GM23248 (cell line): ENCODE measurements at regions not wholly inside any gene's neighbourhood (a gene's known extent, or its start where the extent isn't known, plus 50 kb on each side); places are given as distances from the start of the nearest gene placed in this dataset.

Experiments used
- EZH2 ChIP-seq: fragments of 200-600 bp; sonication (generic); IDR thresholded peaks from 2 replicates; pipeline ENCODE4 v1.6.1; 2018; ENCODE audit warnings: antibody characterized with exemption, mild to moderate bottlenecking; ENCODE audit not compliant: insufficient read depth, poor library complexity, severe bottlenecking
- EZH2phosphoT487 ChIP-seq: fragments of 200-600 bp; sonication (generic); IDR thresholded peaks from 2 replicates; pipeline ENCODE4 v1.6.1; 2018; ENCODE audit warnings: antibody characterized with exemption, moderate library complexity, mild to moderate bottlenecking, low read depth; ENCODE audit not compliant: insufficient read depth

- no peak for TF ChIP-seq EZH2
- TF ChIP-seq EZH2phosphoT487, result no peak
Observed at GRCh38 chr2:234710066-234710465, 213.2 kb upstream of the ARL4C start.
